Endothelial cell of umbilical vein (primary cell): ENCODE measurements at regions not wholly inside any gene's neighbourhood (a gene's known extent, or its start where the extent isn't known, plus 50 kb on each side); places are given as distances from the start of the nearest gene placed in this dataset.

Experiments used
- BruUV-seq: library from RNA; stranded (reverse); fragments of 400-500 nt; replicated peaks from 2 replicates; lab custom pipeline; 2021; lab: Mats Ljungman, UMichigan
- CTCF ChIA-PET: fragments of 300-600, 350-600 bp; sonication (Branson Sonifier 250); formaldehyde crosslinking; loops from one replicate; lab custom pipeline; 2021; ENCODE audit warnings: antibody characterized with exemption, inconsistent platforms; lab: Charles Lee
- POLR2A ChIA-PET: fragments of 300-600, 350-600 bp; sonication (Branson Sonifier 250); formaldehyde crosslinking; loops from one replicate; lab custom pipeline; 2021; ENCODE audit warnings: antibody characterized with exemption, inconsistent platforms; lab: Charles Lee
- DNase-seq: peaks from one replicate; pipeline ENCODE4 v3.0.0-alpha.2; 2011; ENCODE audit warnings: low read depth, low spot score
- FAIRE-seq: peaks from 2 replicates; lab custom pipeline; 2011; peaks lifted over from hg19 to GRCh38; lab: Jason Lieb, UNC
- H2AFZ ChIP-seq: 2 replicates; pipeline ENCODE4 v1.6.0; 2012; ENCODE audit warnings: low read depth, low read length, control low read depth, inconsistent platforms
- H3K27ac ChIP-seq: 2 replicates; pipeline ENCODE4 v1.5.1; 2011; ENCODE audit warnings: low read depth, mild to moderate bottlenecking, control low read depth, low read length, moderate library complexity; ENCODE audit not compliant: insufficient read depth
- H3K27me3 ChIP-seq, 2 experiments: 2 replicates each; pipeline versions ENCODE4 v1.6.0 to v1.6.1; 2011; ENCODE audit warnings: low read length in 2 of 2, mixed read lengths in 1 of 2; ENCODE audit not compliant: control insufficient read depth in 2 of 2, insufficient read depth in 2 of 2
- H3K36me3 ChIP-seq, 2 experiments: 2 replicates in 1 of 2; 3 replicates in 1 of 2; pipeline ENCODE4 v1.5.1; 2011; ENCODE audit warnings: low read length in 2 of 2, mild to moderate bottlenecking in 1 of 2, moderate library complexity in 1 of 2; ENCODE audit not compliant: control insufficient read depth in 2 of 2, insufficient read depth in 2 of 2; ENCODE audit errors: extremely low read depth in 1 of 2
- H3K4me1 ChIP-seq: 3 replicates; pipeline ENCODE4 v1.5.1; 2011; ENCODE audit warnings: mild to moderate bottlenecking, low read length; ENCODE audit not compliant: control insufficient read depth, insufficient read depth; ENCODE audit errors: extremely low read depth
- H3K4me2 ChIP-seq: 2 replicates; pipeline ENCODE4 v1.6.1; 2011; ENCODE audit warnings: low read length, control low read depth, mixed read lengths; ENCODE audit not compliant: insufficient read depth
- H3K4me3 ChIP-seq, 3 experiments: fragments of 200-600 bp in 1 of 3; sonication (generic), shearing (Covaris generic) in 1 of 3; replicated peaks in 1 of 3; 2 replicates each; pipeline ENCODE4 v1.5.1; 2011 to 2016; ENCODE audit warnings: control low read depth in 3 of 3, low read length in 3 of 3, mild to moderate bottlenecking in 2 of 3, inconsistent platforms in 1 of 3, low read depth in 1 of 3, moderate library complexity in 1 of 3; ENCODE audit not compliant: insufficient read depth in 1 of 3
- H3K79me2 ChIP-seq: 2 replicates; pipeline ENCODE4 v1.6.0; 2012; ENCODE audit warnings: low read length, inconsistent platforms; ENCODE audit not compliant: control insufficient read depth, insufficient read depth
- H3K9ac ChIP-seq: replicated peaks from 2 replicates; pipeline ENCODE3; 2011; ENCODE audit warnings: low read length, control low read depth; ENCODE audit not compliant: insufficient read depth; ENCODE audit errors: extremely low read depth
- H3K9me1 ChIP-seq: replicated peaks from 3 replicates; pipeline ENCODE4 v1.6.0; 2011; ENCODE audit warnings: mild to moderate bottlenecking, low read length; ENCODE audit not compliant: control insufficient read depth, insufficient read depth; ENCODE audit errors: extremely low read depth
- H3K9me3 ChIP-seq: replicated peaks from 2 replicates; pipeline ENCODE4 v1.5.1; 2012; ENCODE audit warnings: low read length, inconsistent platforms; ENCODE audit not compliant: control insufficient read depth, insufficient read depth
- H4K20me1 ChIP-seq: replicated peaks from 2 replicates; pipeline ENCODE3; 2011; ENCODE audit warnings: mild to moderate bottlenecking, low read length; ENCODE audit not compliant: control insufficient read depth, insufficient read depth; ENCODE audit errors: extremely low read depth
- EZH2 ChIP-seq: IDR thresholded peaks from 2 replicates; pipeline ENCODE4 v1.6.1; 2012; ENCODE audit warnings: borderline replicate concordance, low read depth, mild to moderate bottlenecking, moderate library complexity, low read length, inconsistent platforms; ENCODE audit not compliant: severe bottlenecking
- FOS ChIP-seq: IDR thresholded peaks from 2 replicates; pipeline ENCODE4 v1.6.1; 2011; ENCODE audit warnings: mild to moderate bottlenecking, low read length, moderate library complexity, borderline replicate concordance; ENCODE audit not compliant: insufficient read depth
- GATA2 ChIP-seq: IDR thresholded peaks from 2 replicates; pipeline ENCODE4 v1.7.0; 2011; ENCODE audit warnings: low read depth, mild to moderate bottlenecking, moderate library complexity, mixed read lengths, low read length; ENCODE audit not compliant: insufficient read length, insufficient read depth
- JUN ChIP-seq: IDR thresholded peaks from 2 replicates; pipeline ENCODE4 v1.6.1; 2011; ENCODE audit warnings: borderline replicate concordance, low read depth; ENCODE audit not compliant: insufficient read length, insufficient read depth
- MYC ChIP-seq: IDR thresholded peaks from one replicate; pipeline ENCODE4 v1.6.1; 2011; ENCODE audit warnings: mild to moderate bottlenecking, low read depth, low read length
- POLR2A ChIP-seq: IDR thresholded peaks from 2 replicates; pipeline ENCODE4 v1.6.1; 2012; ENCODE audit warnings: low read depth, mild to moderate bottlenecking, control low read depth, low read length
- POLR2AphosphoS5 ChIP-seq: IDR thresholded peaks from 2 replicates; pipeline ENCODE4 v1.6.1; 2012; ENCODE audit warnings: low read depth, mild to moderate bottlenecking, control low read depth, low read length, moderate library complexity; ENCODE audit not compliant: insufficient read depth
- dilution Hi-C: fragments of 300-500 bp; cut with MboI; formaldehyde crosslinking; loops from one replicate; pipeline ENCODE4 v1.15.0; 2019; ENCODE audit warnings: low sequenced_read_pairs; ENCODE audit not compliant: extremely low pct_ligation_motif_present
- intact Hi-C: fragments of 100-400 bp; cut with micrococcal nuclease; formaldehyde crosslinking; loops from one replicate; pipeline ENCODE4 v1.10.0; 2022
- TF ChIP-seq, protein P1 (sequence below), 2 donors: IDR thresholded peaks; 1 replicate in 1 of 2; 2 replicates in 1 of 2; pipeline ENCODE4 v1.5.1; 2011; ENCODE audit warnings: low read length in 2 of 2, mild to moderate bottlenecking in 2 of 2, moderate library complexity in 2 of 2, control low read depth in 1 of 2, inconsistent platforms in 1 of 2, low read depth in 1 of 2; ENCODE audit not compliant: insufficient read depth in 1 of 2; ENCODE audit errors: extremely low read depth in 1 of 2
- TF ChIP-seq, protein P2 (sequence below): IDR thresholded peaks from 2 replicates; pipeline ENCODE4 v1.6.1; 2011; ENCODE audit not compliant: insufficient read depth, insufficient read length

DNA sequence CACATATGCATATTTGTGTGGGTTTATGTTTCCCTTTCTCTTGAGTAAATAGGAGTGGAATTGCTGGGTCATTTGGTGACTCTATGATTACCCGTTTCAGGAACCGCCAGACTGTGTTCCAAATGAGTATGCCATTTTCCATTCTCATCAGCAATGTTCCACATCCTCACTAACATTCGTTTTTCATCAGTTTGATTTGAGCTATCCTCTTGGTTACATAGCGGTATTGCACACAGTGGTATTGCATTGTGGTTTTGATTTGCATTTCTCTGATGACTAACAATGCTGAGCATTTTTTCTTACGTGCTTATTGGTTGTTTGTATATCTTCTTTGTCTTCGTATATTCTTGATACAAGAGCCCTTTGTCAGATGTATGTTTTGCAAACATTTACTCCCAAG lies 218.0 kb upstream of the AMOT start:
- H3K27ac ChIP-seq = no peak overlapping the region
- H3K9ac ChIP-seq = no peak overlapping the region
- DNase-seq = no peak
- H3K27me3 ChIP-seq = no peaks in the 10 kb centered on the region
- no peaks in the 10 kb centered on the region for H3K9me3 ChIP-seq
- CTCF ChIA-PET = no interaction called here
- H3K79me2 ChIP-seq = no peaks in the 10 kb centered on the region
- dilution Hi-C loops = no loop called here
- no peak for FAIRE-seq
- H2AFZ ChIP-seq = no peak overlapping the region
- H3K4me2 ChIP-seq = no peak overlapping the region
- no peak for TF ChIP-seq JUN
- TF ChIP-seq, protein P1, sequence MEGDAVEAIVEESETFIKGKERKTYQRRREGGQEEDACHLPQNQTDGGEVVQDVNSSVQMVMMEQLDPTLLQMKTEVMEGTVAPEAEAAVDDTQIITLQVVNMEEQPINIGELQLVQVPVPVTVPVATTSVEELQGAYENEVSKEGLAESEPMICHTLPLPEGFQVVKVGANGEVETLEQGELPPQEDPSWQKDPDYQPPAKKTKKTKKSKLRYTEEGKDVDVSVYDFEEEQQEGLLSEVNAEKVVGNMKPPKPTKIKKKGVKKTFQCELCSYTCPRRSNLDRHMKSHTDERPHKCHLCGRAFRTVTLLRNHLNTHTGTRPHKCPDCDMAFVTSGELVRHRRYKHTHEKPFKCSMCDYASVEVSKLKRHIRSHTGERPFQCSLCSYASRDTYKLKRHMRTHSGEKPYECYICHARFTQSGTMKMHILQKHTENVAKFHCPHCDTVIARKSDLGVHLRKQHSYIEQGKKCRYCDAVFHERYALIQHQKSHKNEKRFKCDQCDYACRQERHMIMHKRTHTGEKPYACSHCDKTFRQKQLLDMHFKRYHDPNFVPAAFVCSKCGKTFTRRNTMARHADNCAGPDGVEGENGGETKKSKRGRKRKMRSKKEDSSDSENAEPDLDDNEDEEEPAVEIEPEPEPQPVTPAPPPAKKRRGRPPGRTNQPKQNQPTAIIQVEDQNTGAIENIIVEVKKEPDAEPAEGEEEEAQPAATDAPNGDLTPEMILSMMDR (IDR thresholded peaks at IDR 0.05; ENCODE audit: extremely low read depth in 1 of 2, insufficient read depth in 1 of 2, low read depth in 1 of 2, low read length in 2 of 2) = no peak
- TF ChIP-seq, protein P2, sequence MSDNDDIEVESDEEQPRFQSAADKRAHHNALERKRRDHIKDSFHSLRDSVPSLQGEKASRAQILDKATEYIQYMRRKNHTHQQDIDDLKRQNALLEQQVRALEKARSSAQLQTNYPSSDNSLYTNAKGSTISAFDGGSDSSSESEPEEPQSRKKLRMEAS = no peak
- no peak for TF ChIP-seq POLR2A
- TF ChIP-seq FOS = no peak
- TF ChIP-seq POLR2AphosphoS5 = no peak
- H3K9me1 ChIP-seq = no peaks in the 10 kb centered on the region
- no peak overlapping the region for H3K4me3 ChIP-seq
- H4K20me1 ChIP-seq = no peaks in the 10 kb centered on the region
- H3K36me3 ChIP-seq = no peaks in the 10 kb centered on the region
- no TSS peak for BruUV-seq
- intact Hi-C loops = no loop called here
- POLR2A ChIA-PET = no interaction called here
- no peaks in the 10 kb centered on the region for H3K4me1 ChIP-seq

DNA sequence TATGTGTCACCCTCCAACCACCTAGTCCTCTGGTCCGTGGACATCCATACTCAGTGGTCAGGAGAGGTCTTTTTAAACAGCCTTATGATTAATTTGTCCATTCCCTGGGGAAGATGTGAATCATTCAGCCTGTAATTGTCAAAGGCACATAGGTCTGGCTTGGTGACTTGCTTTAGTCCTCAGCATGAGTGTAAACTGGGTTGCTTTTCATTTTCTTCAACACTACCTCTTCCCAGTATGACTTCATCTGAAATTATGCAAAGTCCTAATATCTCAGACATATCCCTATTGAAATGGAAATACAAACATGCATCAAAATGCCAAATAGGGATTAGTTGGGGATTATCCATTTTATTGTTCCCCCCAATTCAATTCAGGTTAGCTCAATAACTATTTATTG lies 208.3 kb upstream of the AMOT start:
- CTCF ChIA-PET = no interaction called here
- H3K79me2 ChIP-seq = no peaks in the 10 kb centered on the region
- intact Hi-C loops = no loop called here
- no peak overlapping the region for H3K9ac ChIP-seq
- no peak overlapping the region for H2AFZ ChIP-seq
- H3K4me3 ChIP-seq = no peak overlapping the region
- no peak overlapping the region for H3K27ac ChIP-seq
- H4K20me1 ChIP-seq = no peaks in the 10 kb centered on the region
- dilution Hi-C loops = no loop called here
- H3K4me1 ChIP-seq = no peaks in the 10 kb centered on the region
- no TSS peak for BruUV-seq
- H3K36me3 ChIP-seq = no peaks in the 10 kb centered on the region
- no peak for DNase-seq
- H3K9me3 ChIP-seq = no peaks in the 10 kb centered on the region
- H3K9me1 ChIP-seq = no peaks in the 10 kb centered on the region
- H3K27me3 ChIP-seq = no peaks in the 10 kb centered on the region
- TF ChIP-seq, protein P2 = no peak
- TF ChIP-seq FOS (no peak), GATA2 (no peak), JUN (no peak), EZH2 (no peak), MYC (no peak), POLR2AphosphoS5 (no peak), POLR2A (no peak)
- TF ChIP-seq, protein P1 (IDR thresholded peaks at IDR 0.05; ENCODE audit: extremely low read depth in 1 of 2, insufficient read depth in 1 of 2, low read depth in 1 of 2, low read length in 2 of 2) = no peak
- no peak for FAIRE-seq
- no peak overlapping the region for H3K4me2 ChIP-seq
- POLR2A ChIA-PET = no interaction called here
